Gastroesophageal sphincter (tissue), 4 donors: ENCODE measurements at regions not wholly inside any gene's neighbourhood (a gene's known extent, or its start where the extent isn't known, plus 50 kb on each side); places are given as distances from the start of the nearest gene placed in this dataset.
"Not testable (repeated sequence)": the region's sequence is repeated elsewhere in the genome, so short reads cannot be mapped to it uniquely, and the experiment has no call there.

Source experiments
- ATAC-seq: fragments of 150-250 bp; one replicate; pipeline ENCODE4 v1.9.1; 2016; ENCODE audit warnings: mild to moderate bottlenecking, moderate library complexity
- H3K27ac ChIP-seq, 4 donors: fragments of 200-600 bp; sonication (generic) in 3 of 4; 1 replicate in 3 of 4; 2 replicates in 1 of 4; pipeline ENCODE4 v1.5.1; 2016 to 2019
- H3K27me3 ChIP-seq: fragments of 200-600 bp; sonication (generic); one replicate; pipeline ENCODE4 v1.5.1; 2019
- H3K36me3 ChIP-seq, 2 donors: fragments of 200-600 bp; sonication (generic); one replicate each; pipeline ENCODE4 v1.5.1; 2019; ENCODE audit warnings: control low read depth in 1 of 2
- H3K4me1 ChIP-seq, 3 donors: fragments of 200-600 bp; sonication (generic); 1 replicate in 2 of 3; 2 replicates in 1 of 3; pipeline ENCODE4 v1.5.1; 2016 to 2019; ENCODE audit warnings: control low read depth in 2 of 3
- H3K4me3 ChIP-seq, 2 donors: fragments of 200-600 bp; sonication (generic); one replicate each; pipeline ENCODE4 v1.5.1; 2019; ENCODE audit warnings: mild to moderate bottlenecking in 1 of 2, moderate library complexity in 1 of 2
- H3K9me3 ChIP-seq, 3 donors: fragments of 200-600 bp; sonication (generic); one replicate each; pipeline ENCODE4 v1.5.1; 2017 to 2019; ENCODE audit warnings: control low read depth in 2 of 3
- EP300 ChIP-seq: sonication (generic); formaldehyde crosslinking; IDR thresholded peaks from one replicate; pipeline ENCODE4 v1.6.1; 2017; ENCODE audit warnings: antibody characterized with exemption, mild to moderate bottlenecking
- POLR2A ChIP-seq, 2 donors: fragments of 450-650 bp; IDR thresholded peaks; one replicate each; pipeline ENCODE4 v1.6.1; 2017; ENCODE audit warnings: antibody characterized with exemption in 2 of 2, mild to moderate bottlenecking in 2 of 2, moderate library complexity in 1 of 2
- POLR2AphosphoS5 ChIP-seq: sonication (generic); formaldehyde crosslinking; IDR thresholded peaks from one replicate; pipeline ENCODE4 v1.6.1; 2017; ENCODE audit warnings: antibody characterized with exemption
- whole genome bisulfite sequencing, 2 donors: methylation state at CpG; one replicate each; pipeline ENCODE4 v1.1.5; 2018; ENCODE audit warnings: low coverage in 1 of 2; 5-methylcytosine and 5-hydroxymethylcytosine counted together
- TF ChIP-seq, protein P1 (sequence below), 4 experiments: fragments of 200-600 bp in 2 of 4; fragments of 450-650 bp in 2 of 4; sonication (generic) in 1 of 4; IDR thresholded peaks; one replicate each; pipeline ENCODE4 v1.5.1; 2017 to 2019; ENCODE audit warnings: antibody characterized with exemption in 4 of 4, mild to moderate bottlenecking in 2 of 4, moderate library complexity in 2 of 4

DNA sequence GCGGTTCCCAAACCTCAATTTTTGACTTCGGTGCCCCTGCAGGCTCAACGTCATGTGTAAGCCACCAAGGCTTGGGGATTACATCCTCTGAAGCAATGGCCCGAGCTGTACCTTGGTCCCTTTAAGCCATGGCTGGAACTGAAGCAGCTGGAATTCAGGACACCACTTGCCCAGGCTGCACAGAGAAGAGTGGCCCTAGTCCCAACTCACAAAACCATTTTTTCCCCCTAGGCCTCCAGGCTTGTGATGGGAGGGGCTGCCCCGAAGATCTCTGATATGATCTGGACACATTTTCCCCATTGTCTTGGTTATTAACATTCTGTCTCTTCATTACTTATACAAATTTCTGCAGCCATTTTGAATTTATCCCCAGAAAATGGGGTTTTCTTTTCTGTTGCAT, 233.3 kb upstream of the ADGRL4 start:
- Histone ChIP-seq H3K9me3 (no peaks in the 10 kb centered on the region), H3K27ac (no peak overlapping the region), H3K27me3 (no peaks in the 10 kb centered on the region), H3K36me3 (no peaks in the 10 kb centered on the region), H3K4me1 (no peaks in the 10 kb centered on the region), H3K4me3 (no peak overlapping the region)
- no peak for ATAC-seq
- WGBS, 2 donors: 95% methylated on average over 3 of the region's 5 CpGs; no CpG with 5 or more reads in 1 of the 2 donors
- TF ChIP-seq POLR2A (IDR thresholded peaks at IDR 0.05): no peak
- TF ChIP-seq EP300: no peak
- TF ChIP-seq, protein P1, sequence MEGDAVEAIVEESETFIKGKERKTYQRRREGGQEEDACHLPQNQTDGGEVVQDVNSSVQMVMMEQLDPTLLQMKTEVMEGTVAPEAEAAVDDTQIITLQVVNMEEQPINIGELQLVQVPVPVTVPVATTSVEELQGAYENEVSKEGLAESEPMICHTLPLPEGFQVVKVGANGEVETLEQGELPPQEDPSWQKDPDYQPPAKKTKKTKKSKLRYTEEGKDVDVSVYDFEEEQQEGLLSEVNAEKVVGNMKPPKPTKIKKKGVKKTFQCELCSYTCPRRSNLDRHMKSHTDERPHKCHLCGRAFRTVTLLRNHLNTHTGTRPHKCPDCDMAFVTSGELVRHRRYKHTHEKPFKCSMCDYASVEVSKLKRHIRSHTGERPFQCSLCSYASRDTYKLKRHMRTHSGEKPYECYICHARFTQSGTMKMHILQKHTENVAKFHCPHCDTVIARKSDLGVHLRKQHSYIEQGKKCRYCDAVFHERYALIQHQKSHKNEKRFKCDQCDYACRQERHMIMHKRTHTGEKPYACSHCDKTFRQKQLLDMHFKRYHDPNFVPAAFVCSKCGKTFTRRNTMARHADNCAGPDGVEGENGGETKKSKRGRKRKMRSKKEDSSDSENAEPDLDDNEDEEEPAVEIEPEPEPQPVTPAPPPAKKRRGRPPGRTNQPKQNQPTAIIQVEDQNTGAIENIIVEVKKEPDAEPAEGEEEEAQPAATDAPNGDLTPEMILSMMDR (IDR thresholded peaks at IDR 0.05): no peak
- TF ChIP-seq POLR2AphosphoS5: no peak

DNA sequence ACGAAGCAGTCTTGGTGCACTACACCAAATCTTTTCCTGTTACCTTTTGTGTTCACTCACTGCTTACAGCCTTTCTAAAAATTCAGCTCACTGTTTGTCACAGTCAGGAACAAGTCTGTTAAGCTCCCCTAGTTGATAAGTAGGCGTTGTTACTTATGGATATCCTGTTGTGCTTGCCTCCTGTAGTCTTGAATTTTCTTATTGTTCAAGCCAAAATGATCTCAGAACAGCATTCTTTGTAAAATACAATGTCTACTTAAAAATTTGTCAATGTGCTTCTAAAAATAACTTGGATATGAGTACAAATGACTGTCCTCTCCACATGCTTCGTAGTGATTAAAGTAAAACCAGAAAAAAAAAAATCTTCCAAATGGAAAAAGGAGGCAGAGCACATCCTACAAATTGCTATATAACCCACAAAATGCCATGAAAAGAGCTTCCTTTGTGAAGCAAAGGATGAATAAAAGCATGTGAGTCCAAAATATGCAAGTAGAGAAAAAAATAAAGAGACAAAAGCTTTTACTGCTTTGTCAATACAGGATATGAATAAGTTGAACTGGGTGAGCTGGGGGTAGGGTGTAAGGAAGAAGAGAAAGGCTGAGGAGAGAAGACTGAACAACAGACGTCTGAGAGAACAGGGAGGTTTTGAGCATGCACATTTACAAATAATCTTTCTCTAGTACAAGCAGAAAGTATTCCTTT, 228.9 kb upstream of the ADGRL4 start:
- WGBS, 2 donors: 29 to 56% methylated on average over 4 of the region's 4 CpGs
- no peaks in the 10 kb centered on the region for H3K27me3 ChIP-seq
- no peak overlapping the region for H3K27ac ChIP-seq
- H3K4me3 ChIP-seq: no peak overlapping the region
- H3K36me3 ChIP-seq: no peaks in the 10 kb centered on the region
- H3K9me3 ChIP-seq: no peaks in the 10 kb centered on the region
- TF ChIP-seq, protein P1 (IDR thresholded peaks at IDR 0.05): no peak
- TF ChIP-seq POLR2AphosphoS5 (no peak), POLR2A (IDR thresholded peaks at IDR 0.05) (no peak), EP300 (no peak)
- H3K4me1 ChIP-seq: no peaks in the 10 kb centered on the region
- ATAC-seq: no peak

DNA sequence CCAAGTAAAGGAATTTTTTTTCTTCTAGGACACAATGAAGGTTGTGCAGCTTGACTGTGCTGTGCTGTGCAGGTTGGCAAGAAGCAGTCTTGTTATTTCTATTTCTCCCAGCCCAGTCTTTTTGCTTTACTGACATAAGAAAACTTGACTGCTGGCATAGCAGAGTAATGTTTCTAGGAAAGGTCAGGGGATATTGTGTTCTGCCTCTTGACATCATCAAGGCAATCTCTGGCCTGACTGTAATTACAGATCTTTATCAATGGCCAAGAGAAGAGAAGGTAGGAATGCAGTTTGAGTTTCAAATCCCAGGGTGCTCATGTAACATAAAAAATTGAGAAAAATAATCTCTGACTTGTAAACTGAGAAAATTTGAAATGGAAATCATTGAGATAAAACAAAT, 226.3 kb upstream of the ADGRL4 start:
- H3K9me3 ChIP-seq: no peaks in the 10 kb centered on the region
- TF ChIP-seq POLR2AphosphoS5: no peak
- H3K36me3 ChIP-seq: no peaks in the 10 kb centered on the region
- H3K27me3 ChIP-seq: no peaks in the 10 kb centered on the region
- no peak overlapping the region for H3K27ac ChIP-seq
- no peaks in the 10 kb centered on the region for H3K4me1 ChIP-seq
- no peak for ATAC-seq
- H3K4me3 ChIP-seq: no peak overlapping the region

DNA sequence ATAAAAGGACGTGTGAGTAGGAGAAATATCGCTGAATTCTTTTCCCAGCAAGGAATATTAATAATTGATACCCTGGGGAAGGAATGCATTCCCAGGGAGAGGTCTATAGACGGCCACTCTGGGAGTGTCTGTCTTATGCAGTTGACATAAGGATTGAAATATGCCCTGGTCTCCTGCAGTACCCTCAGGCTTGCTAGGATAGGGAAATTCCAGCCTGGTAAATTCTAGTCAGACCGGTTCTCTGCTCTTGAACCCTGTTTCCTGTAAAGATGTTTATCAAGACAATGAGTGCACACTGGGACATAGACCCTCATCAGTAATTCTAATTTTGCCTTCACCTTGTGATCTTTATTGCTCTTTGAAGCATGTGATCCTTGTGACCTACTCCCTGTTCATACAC, 224.2 kb upstream of the ADGRL4 start:
- ATAC-seq, H3K27ac ChIP-seq, H3K27me3 ChIP-seq, H3K4me3 ChIP-seq, H3K9me3 ChIP-seq, H3K36me3 ChIP-seq, H3K4me1 ChIP-seq: not testable (repeated sequence)
- 78 to 80% methylated on average over 4 of the region's 4 CpGs for WGBS, 2 donors

DNA sequence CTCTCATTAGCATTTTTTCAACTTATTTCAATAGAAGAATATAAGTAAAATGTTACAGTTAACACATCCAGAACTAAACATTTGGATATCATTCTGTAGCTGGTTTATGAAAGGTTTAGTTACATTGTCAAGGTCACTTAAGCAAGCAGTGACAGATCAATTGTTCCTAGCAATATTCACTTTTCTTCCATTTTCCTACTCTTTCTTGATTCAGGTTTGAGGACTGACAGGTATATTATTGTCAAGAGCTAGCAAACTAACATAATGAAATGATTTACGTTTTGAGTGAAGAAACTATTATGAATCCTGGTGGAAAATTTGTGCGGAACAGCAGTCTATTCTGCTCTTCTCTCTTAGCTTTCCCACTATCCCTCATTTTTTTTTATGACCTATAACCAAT, 220.4 kb upstream of the ADGRL4 start:
- Histone ChIP-seq H3K4me1 (no peaks in the 10 kb centered on the region), H3K27ac (no peak overlapping the region), H3K36me3 (no peaks in the 10 kb centered on the region), H3K9me3 (no peaks in the 10 kb centered on the region), H3K27me3 (no peaks in the 10 kb centered on the region), H3K4me3 (no peak overlapping the region)
- TF ChIP-seq, protein P1 (IDR thresholded peaks at IDR 0.05): no peak
- TF ChIP-seq POLR2AphosphoS5: no peak
- no peak for TF ChIP-seq EP300
- no peak for TF ChIP-seq POLR2A (IDR thresholded peaks at IDR 0.05)
- WGBS, 2 donors: 78 to 93% methylated on average over 2 of the region's 2 CpGs
- no peak for ATAC-seq

DNA sequence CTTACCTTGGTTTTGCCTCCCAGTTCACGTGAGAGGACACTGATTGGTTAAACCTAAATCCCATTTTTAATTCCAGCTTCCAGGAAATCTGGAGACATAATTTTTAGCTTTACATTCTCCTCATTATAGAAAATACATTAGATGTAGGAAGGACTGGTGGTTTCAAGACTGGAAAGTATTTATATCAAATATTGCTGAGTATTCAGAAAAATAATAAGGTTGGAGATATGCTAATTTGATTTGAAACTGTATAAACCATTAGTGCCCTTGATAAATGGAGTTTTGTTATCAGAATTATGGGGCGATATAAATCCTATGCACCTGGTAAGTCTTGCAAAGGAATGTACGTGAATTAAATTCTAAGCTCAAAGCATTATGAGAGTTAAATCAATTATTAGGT, 218.0 kb upstream of the ADGRL4 start:
- no peaks in the 10 kb centered on the region for H3K4me1 ChIP-seq
- no peaks in the 10 kb centered on the region for H3K27me3 ChIP-seq
- WGBS, 2 donors: 86 to 91% methylated on average over 3 of the region's 3 CpGs
- TF ChIP-seq, protein P1 (IDR thresholded peaks at IDR 0.05): no peak
- TF ChIP-seq POLR2AphosphoS5 (no peak), POLR2A (IDR thresholded peaks at IDR 0.05) (no peak), EP300 (no peak)
- peaks cover 0 to 13% (median 0%) of the 10 kb centered on the region in 3 donors for H3K9me3 ChIP-seq
- no peaks in the 10 kb centered on the region for H3K36me3 ChIP-seq
- no peak overlapping the region for H3K4me3 ChIP-seq
- no peak overlapping the region for H3K27ac ChIP-seq
- no peak for ATAC-seq
